Right renal pelvis (tissue), 4 donors: ENCODE measurements at regions not wholly inside any gene's neighbourhood (a gene's known extent, or its start where the extent isn't known, plus 50 kb on each side); places are given as distances from the start of the nearest gene placed in this dataset.

Source experiments
- DNase-seq, 4 donors: peaks; one replicate each; pipeline ENCODE4 v3.0.0-alpha.2; 2013; ENCODE audit warnings: low read depth in 4 of 4, low spot score in 3 of 4, missing footprints in 1 of 4

GRCh38 chr10:111338035-111338434, 261.2 kb downstream of the ADRA2A start:
- no peak for DNase-seq

DNA sequence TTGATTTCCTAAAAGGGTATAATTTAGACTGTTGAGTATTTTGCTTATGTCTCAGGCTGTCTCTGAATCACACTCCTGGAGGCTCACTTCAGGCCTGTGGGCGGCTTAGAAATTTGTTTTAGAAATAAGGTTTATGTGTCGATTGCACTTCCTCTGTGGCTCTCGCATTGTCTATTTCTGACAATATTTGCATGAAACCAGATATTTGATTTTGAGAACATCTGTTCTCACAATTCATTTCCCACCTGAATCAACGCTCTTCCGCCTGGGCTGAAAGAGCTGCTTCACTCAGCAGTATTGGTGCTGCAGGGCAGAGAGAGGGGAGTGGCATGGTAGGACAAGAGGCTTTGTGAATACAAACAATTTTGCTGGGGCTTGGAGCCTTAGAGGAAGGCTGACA, 262.0 kb downstream of the ADRA2A start:
- no peak for DNase-seq

GRCh38 chr10:111344804-111345203, 268.0 kb downstream of the ADRA2A start:
- DNase-seq = no peak

- no peak for DNase-seq
Measured at GRCh38 chr10:111347386-111348013, 270.7 kb downstream of the ADRA2A start.

DNA sequence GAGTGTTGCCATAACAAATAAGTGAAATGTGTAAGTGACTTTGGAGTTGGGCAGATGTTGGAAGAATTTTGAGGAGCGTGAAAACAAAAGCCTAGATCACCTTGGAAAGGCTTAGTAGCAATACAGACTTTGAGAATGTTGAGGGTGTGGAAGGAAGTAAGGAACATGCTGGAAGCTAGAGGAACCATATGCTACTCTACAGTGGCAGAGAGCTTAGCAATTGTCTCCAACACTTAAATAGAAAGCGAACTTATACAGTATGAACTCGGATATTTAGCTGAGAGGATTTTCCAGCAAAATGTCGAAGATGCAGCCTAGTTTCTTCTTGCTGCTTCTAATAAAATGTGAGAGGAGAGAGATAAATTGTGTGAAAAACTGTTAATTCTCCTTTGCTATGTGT, 271.2 kb downstream of the ADRA2A start:
- DNase-seq = no peak

- no peak for DNase-seq
Measured at GRCh38 chr10:111354859-111355258, 278.0 kb downstream of the ADRA2A start.

GRCh38 chr10:111356571-111356970, 279.7 kb downstream of the ADRA2A start:
- no peak for DNase-seq

GRCh38 chr10:111357859-111358258, 281.0 kb downstream of the ADRA2A start:
- DNase-seq = no peak

DNA sequence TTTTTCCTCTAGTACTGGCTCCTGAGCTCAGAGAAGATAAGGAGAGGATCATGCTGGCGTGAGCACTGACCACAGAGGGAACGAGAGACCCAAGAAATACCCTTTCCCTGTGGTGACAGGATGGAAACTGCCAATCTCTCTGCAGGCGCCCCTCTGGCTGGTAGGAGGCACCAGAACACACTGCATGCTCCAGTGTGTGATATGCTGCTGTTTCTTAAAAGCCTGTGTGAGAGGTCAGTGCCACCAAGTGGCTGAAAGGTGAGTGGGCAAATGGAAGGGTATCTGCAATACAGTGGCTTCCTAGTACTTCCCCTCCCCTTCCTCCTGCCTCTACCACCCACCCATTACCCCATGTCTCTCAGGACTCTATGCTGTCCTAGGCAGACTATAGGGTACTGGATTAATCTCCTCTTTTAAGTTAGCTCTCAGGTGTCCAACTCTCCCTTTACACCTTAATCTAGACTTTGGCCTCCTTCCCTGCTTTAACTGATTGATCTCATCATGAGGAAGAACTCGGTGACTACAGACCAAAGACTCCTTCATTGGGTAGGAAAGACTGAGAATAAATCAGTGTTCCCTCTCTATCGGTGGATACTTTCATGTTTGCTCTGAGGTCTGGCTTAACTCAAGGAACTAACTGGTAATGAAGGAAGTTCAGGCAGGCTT, 283.6 kb downstream of the ADRA2A start:
- DNase-seq = peak in 2 of 4 donors; percentile 5 to 13

GRCh38 chr10:111367531-111367930, 290.7 kb downstream of the ADRA2A start:
- no peak for DNase-seq

GRCh38 chr10:111370101-111370500, 293.3 kb downstream of the ADRA2A start:
- DNase-seq = no peak

- no peak for DNase-seq
Measured at GRCh38 chr10:111373696-111374095, 296.9 kb downstream of the ADRA2A start.

DNA sequence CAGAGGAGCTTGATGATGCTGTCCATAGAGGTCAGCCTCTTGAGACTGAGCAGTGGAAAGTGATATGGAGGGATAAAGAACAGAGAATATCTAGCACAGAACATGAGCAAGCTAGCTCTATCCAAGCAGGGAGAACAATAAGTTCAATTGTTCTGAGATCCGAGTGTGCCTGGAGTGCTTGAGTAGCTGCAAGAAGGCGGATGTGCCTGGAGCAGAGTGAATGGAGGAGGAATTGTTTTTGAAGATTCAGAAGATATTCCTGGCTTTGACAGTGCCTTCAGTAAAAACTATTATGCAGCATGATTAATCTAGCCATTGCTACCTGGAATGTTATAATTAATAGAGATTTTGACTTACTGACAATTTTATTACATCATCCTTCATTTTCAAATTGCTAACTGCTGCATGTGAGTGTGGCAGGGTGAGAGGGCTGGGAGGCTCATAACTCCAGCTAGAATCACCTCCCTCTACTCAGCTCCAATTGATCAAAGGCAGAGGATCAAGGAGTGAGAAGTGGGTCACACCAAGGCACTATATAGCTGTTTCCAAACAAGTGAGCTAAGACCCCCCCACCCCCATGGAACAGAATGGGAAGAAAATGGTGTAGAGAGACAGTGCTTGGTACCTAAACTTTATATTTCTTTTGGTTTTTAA, 302.8 kb downstream of the ADRA2A start:
- DNase-seq = no peak

DNA sequence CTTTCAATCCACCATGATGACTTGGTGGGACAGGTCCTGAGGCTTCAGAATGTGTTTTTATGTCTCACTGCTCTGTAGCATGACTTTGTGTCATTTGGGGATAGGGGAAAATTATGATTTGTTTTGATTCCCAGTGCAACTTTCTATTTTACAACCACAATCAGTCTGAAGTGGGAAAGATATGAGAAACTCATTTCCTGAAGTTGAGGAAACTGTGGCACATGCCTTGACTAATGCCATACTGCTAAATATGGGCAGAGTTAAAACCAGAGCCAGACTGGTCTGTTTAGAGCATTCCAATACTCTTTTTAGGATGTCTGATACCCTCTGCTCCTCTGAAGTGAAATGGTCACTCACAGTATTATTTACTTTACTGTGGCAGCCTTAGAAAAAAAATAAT, 307.7 kb downstream of the ADRA2A start:
- DNase-seq = no peak

DNA sequence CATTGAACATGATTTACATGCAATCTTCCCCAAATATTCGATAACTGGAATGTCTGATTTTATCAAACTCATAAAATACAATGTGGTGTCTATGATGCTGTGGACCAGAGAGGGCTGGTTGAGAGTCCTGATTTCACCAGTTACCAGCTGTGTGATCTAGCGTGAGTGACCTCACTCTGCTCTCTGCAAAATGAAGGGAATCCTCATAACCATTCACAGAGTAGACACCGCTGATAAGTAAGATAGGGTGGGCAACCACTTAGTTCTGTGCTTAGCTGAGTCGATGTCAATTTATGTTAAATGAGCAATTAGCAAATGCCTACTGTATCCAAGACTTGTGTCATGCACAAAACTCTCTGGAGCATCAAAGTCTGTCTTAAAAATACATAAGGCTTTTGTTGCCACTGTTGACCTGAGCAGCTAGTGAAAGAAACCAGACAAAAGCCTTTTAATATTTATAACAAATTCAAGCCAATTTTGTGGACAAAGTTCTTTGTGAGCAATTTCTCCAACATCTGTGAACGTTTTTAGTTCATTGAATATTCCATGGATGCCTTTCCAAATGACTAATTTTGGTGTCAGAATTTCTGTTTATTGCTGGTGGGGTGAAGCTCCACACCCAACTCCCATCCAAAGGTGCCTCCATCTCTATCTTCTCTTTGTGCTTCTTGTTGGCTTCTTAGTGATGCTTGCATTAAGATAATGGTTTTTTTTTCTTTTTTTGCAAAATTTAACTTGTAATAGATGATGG, 314.2 kb downstream of the ADRA2A start:
- DNase-seq = no peak

- no peak for DNase-seq
Measured at GRCh38 chr10:111392159-111392558, 315.3 kb downstream of the ADRA2A start.

DNA sequence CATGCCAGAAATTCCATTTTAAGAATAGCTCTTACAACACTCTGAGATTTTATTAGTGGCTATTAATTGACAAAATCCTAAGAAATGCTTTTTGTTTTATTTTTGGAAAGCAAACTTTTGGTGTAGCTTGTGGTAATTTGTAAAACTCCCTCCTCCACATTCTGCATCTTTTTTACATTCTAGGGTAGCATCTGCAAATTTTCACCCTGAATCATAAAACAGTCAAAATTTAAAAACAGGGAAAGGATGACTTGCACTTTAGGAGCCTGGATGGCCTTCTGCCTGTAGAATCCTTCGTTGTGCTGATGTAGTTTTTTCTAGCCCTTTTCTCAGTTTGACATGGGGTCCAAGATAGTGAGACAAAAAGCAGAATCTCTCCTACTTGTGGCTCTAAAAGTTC, 316.1 kb downstream of the ADRA2A start:
- peak; percentile 34 to 55 (median 46) for DNase-seq

- no peak for DNase-seq
Measured at GRCh38 chr10:111410740-111411139, 333.9 kb downstream of the ADRA2A start.

GRCh38 chr10:111425459-111425858, 348.6 kb downstream of the ADRA2A start:
- no peak for DNase-seq

DNA sequence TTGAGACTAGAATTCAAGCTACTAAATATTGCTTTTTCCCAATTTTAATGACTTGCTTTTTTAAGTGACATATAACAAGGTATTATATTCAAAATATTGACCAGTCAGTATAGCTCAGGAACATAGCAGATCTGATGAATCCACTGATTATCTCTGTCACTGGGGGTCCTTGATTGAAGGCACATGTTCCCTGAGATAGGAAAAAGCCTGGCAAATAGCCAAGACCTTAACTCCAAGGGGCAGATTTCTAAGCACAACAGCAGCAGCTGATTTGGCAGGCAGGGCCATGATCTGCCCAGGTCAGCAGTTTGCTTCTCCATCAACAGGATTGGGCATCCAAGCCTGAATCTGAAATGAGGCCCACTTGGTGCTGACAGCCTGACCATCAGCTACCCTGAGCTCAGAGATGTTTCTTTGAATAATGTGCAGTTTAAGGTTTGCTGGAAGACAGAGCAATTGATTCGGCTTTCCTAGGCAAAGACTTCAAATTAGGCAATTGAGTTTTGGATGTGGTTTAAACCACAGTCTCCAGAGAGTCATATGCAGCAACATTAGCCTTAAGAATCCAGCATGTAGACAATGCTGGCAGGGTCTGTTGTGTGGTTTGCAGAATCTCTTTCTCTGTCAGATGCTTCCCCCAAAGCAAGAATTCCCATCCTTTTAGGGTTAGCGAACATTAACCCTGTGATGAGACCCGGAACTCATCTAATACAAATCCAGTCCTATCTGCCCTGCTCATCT, 352.6 kb downstream of the ADRA2A start:
- DNase-seq = no peak

GRCh38 chr10:111430070-111430469, 353.2 kb downstream of the ADRA2A start:
- DNase-seq = no peak
